ENCODE measurements at regions not wholly inside any gene's neighbourhood (a gene's known extent, or its start where the extent isn't known, plus 50 kb on each side); places are given as distances from the start of the nearest gene placed in this dataset.

- Mint-ChIP-seq H3K9me3 (ENCODE audit: unreplicated experiment) (no peaks in the 10 kb centered on the region), H3K27ac (ENCODE audit: unreplicated experiment) (no peak overlapping the region), H3K4me3 (ENCODE audit: unreplicated experiment) (no peak overlapping the region), H3K36me3 (ENCODE audit: low read depth, unreplicated experiment) (no peaks in the 10 kb centered on the region), H3K4me1 (ENCODE audit: unreplicated experiment) (peaks cover 5% of the 10 kb centered on the region), H3K27me3 (ENCODE audit: unreplicated experiment) (no peaks in the 10 kb centered on the region)
- DNase-seq (ENCODE audit: low spot score): no peak
- TF ChIP-seq CTCF (IDR thresholded peaks at IDR 0.05; ENCODE audit: unreplicated experiment): no peak
Observed at GRCh38 chr12:45575823-45576475, 153.6 kb upstream of the ARID2 start.

GRCh38 chr12:45577844-45578399 lies 151.6 kb upstream of the ARID2 start:
- Mint-ChIP-seq H3K4me1 (ENCODE audit: unreplicated experiment) (peaks cover 5% of the 10 kb centered on the region), H3K4me3 (ENCODE audit: unreplicated experiment) (no peak overlapping the region), H3K36me3 (ENCODE audit: low read depth, unreplicated experiment) (no peaks in the 10 kb centered on the region), H3K9me3 (ENCODE audit: unreplicated experiment) (no peaks in the 10 kb centered on the region), H3K27me3 (ENCODE audit: unreplicated experiment) (peaks cover 3% of the 10 kb centered on the region), H3K27ac (ENCODE audit: unreplicated experiment) (no peak overlapping the region)
- TF ChIP-seq CTCF (IDR thresholded peaks at IDR 0.05; ENCODE audit: unreplicated experiment): no peak
- DNase-seq (ENCODE audit: low spot score): no peak

GRCh38 chr12:45580356-45580969 lies 149.0 kb upstream of the ARID2 start:
- Mint-ChIP-seq H3K4me3 (ENCODE audit: unreplicated experiment) (no peak overlapping the region), H3K27ac (ENCODE audit: unreplicated experiment) (no peak overlapping the region)

GRCh38 chr12:45581112-45581511 lies 148.4 kb upstream of the ARID2 start:
- H3K27ac Mint-ChIP-seq (ENCODE audit: unreplicated experiment): no peak overlapping the region
- H3K9me3 Mint-ChIP-seq (ENCODE audit: unreplicated experiment): no peaks in the 10 kb centered on the region
- H3K36me3 Mint-ChIP-seq (ENCODE audit: low read depth, unreplicated experiment): no peaks in the 10 kb centered on the region
- TF ChIP-seq CTCF (IDR thresholded peaks at IDR 0.05; ENCODE audit: unreplicated experiment): no peak
- no peak for DNase-seq (ENCODE audit: low spot score)
- H3K4me1 Mint-ChIP-seq (ENCODE audit: unreplicated experiment): peaks cover 5% of the 10 kb centered on the region
- H3K4me3 Mint-ChIP-seq (ENCODE audit: unreplicated experiment): no peak overlapping the region
- H3K27me3 Mint-ChIP-seq (ENCODE audit: unreplicated experiment): peaks cover 6% of the 10 kb centered on the region

More at GRCh38 chr12:45580356-45580969, 149.0 kb upstream of the ARID2 start:
- Mint-ChIP-seq H3K27me3 (ENCODE audit: unreplicated experiment) (peaks cover 6% of the 10 kb centered on the region), H3K4me1 (ENCODE audit: unreplicated experiment) (peaks cover 5% of the 10 kb centered on the region), H3K36me3 (ENCODE audit: low read depth, unreplicated experiment) (no peaks in the 10 kb centered on the region), H3K9me3 (ENCODE audit: unreplicated experiment) (no peaks in the 10 kb centered on the region)
- no peak for TF ChIP-seq CTCF (IDR thresholded peaks at IDR 0.05; ENCODE audit: unreplicated experiment)
- DNase-seq (ENCODE audit: low spot score): no peak

- H3K9me3 Mint-ChIP-seq (ENCODE audit: unreplicated experiment): no peaks in the 10 kb centered on the region
- no peaks in the 10 kb centered on the region for H3K36me3 Mint-ChIP-seq (ENCODE audit: low read depth, unreplicated experiment)
- H3K27me3 Mint-ChIP-seq (ENCODE audit: unreplicated experiment): peaks cover 6% of the 10 kb centered on the region
- H3K27ac Mint-ChIP-seq (ENCODE audit: unreplicated experiment): no peak overlapping the region
- no peaks in the 10 kb centered on the region for H3K4me1 Mint-ChIP-seq (ENCODE audit: unreplicated experiment)
- DNase-seq (ENCODE audit: low spot score): no peak
- TF ChIP-seq CTCF (IDR thresholded peaks at IDR 0.05; ENCODE audit: unreplicated experiment): no peak
- no peak overlapping the region for H3K4me3 Mint-ChIP-seq (ENCODE audit: unreplicated experiment)
Observed at GRCh38 chr12:45582536-45582935, 147.0 kb upstream of the ARID2 start.

Data from endothelial cell (in vitro differentiated cells).